Prostate gland (tissue), 2 donors: ENCODE measurements at regions not wholly inside any gene's neighbourhood (a gene's known extent, or its start where the extent isn't known, plus 50 kb on each side); places are given as distances from the start of the nearest gene placed in this dataset.

Experiments
- DNase-seq: peaks from one replicate; pipeline ENCODE4 v3.0.0-alpha.2; 2019; ENCODE audit warnings: low spot score
- H3K27ac ChIP-seq, 2 donors: fragments of 200-600 bp; sonication (generic); 2 replicates each; pipeline ENCODE4 v1.5.1; 2017 to 2019
- H3K27me3 ChIP-seq: fragments of 200-600 bp; sonication (generic); replicated peaks from 2 replicates; pipeline ENCODE4 v1.5.1; 2019; ENCODE audit not compliant: insufficient read depth
- H3K36me3 ChIP-seq, 2 donors: fragments of 200-600 bp; sonication (generic); 1 replicate in 1 of 2; 2 replicates in 1 of 2; pipeline versions ENCODE4 v1.5.1 to v1.8.1; 2017 to 2019
- H3K4me1 ChIP-seq: fragments of 200-600 bp; sonication (generic); replicated peaks from 2 replicates; pipeline ENCODE4 v1.5.1; 2019
- H3K4me3 ChIP-seq, 2 donors: fragments of 200-600 bp; sonication (generic); 2 replicates each; pipeline ENCODE4 v1.5.1; 2017 to 2019
- H3K9me3 ChIP-seq: fragments of 200-600 bp; sonication (generic); 2 replicates; pipeline ENCODE4 v1.5.1; 2017
- POLR2A ChIP-seq: fragments of 450-650 bp; IDR thresholded peaks from one replicate; pipeline ENCODE4 v1.6.1; 2016; ENCODE audit warnings: antibody characterized with exemption, mild to moderate bottlenecking
- POLR2AphosphoS5 ChIP-seq: sonication (generic); formaldehyde crosslinking; IDR thresholded peaks from one replicate; pipeline ENCODE4 v1.6.1; 2017; ENCODE audit warnings: antibody characterized with exemption
- WGBS: methylation state at CpG from one replicate; pipeline ENCODE4 v1.1.5; 2018; 5-methylcytosine and 5-hydroxymethylcytosine counted together
- intact Hi-C: fragments of 100-400 bp; cut with DNase I; formaldehyde crosslinking; loops from one replicate; pipeline ENCODE4 v1.14.2; 2022
- TF ChIP-seq, protein P1 (sequence below), 4 experiments: fragments of 200-600 bp in 2 of 4; fragments of 450-650 bp in 2 of 4; sonication (generic) in 2 of 4; IDR thresholded peaks; 1 replicate in 3 of 4; 2 replicates in 1 of 4; pipeline ENCODE4 v1.5.1; 2016 to 2019; ENCODE audit warnings: antibody characterized with exemption in 4 of 4, mild to moderate bottlenecking in 2 of 4, moderate library complexity in 2 of 4

DNA sequence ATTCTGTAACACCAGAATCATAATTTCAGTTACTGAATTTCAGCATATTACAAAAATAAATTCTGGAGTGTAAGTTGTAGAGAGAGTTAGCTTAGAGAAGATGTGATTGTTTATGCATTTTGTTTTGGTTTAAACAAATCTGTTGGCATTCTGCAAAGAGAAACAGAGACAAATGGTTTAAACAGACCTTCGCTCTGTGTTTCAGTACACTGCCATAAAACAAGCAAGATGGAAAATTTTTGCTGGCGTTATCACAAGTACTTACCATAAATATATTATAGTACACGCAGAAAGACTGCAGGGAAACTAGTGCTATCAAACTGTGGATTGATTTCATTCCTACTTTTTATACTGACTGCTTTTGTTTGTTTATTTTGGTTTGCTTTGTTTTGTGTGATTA is 850.3 kb upstream of the FOXG1 start:
- Histone ChIP-seq H3K36me3 (no peaks in the 10 kb centered on the region), H3K4me3 (no peak overlapping the region), H3K27me3 (no peaks in the 10 kb centered on the region), H3K27ac (no peak overlapping the region), H3K4me1 (no peaks in the 10 kb centered on the region), H3K9me3 (no peaks in the 10 kb centered on the region)
- no peak for DNase-seq
- intact Hi-C loops, result no loop called here
- TF ChIP-seq POLR2AphosphoS5 (no peak), POLR2A (no peak)
- TF ChIP-seq, protein P1, sequence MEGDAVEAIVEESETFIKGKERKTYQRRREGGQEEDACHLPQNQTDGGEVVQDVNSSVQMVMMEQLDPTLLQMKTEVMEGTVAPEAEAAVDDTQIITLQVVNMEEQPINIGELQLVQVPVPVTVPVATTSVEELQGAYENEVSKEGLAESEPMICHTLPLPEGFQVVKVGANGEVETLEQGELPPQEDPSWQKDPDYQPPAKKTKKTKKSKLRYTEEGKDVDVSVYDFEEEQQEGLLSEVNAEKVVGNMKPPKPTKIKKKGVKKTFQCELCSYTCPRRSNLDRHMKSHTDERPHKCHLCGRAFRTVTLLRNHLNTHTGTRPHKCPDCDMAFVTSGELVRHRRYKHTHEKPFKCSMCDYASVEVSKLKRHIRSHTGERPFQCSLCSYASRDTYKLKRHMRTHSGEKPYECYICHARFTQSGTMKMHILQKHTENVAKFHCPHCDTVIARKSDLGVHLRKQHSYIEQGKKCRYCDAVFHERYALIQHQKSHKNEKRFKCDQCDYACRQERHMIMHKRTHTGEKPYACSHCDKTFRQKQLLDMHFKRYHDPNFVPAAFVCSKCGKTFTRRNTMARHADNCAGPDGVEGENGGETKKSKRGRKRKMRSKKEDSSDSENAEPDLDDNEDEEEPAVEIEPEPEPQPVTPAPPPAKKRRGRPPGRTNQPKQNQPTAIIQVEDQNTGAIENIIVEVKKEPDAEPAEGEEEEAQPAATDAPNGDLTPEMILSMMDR (IDR thresholded peaks at IDR 0.05), result no peak
- 61% methylated on average over 3 of the region's 3 CpGs for WGBS

DNA sequence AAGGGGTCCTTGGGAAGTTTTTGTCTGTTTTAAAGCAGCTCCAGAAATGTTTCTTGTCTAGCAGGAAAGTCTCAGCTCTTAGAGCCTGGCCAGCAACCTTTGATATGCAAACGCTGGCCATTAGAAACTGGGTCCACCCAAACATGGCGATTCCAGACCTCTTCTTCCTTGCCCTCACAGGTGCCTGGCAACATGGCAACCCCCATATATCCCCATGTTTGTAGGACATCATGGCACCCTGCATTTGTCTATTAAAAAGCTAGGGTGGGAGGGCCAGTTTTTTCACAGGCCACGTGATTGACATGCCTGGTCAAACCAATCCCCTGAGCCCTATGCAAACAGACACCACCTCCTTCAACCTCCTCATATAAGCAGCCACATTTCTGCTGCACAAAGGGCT is 848.7 kb upstream of the FOXG1 start:
- TF ChIP-seq POLR2A (no peak), POLR2AphosphoS5 (no peak)
- TF ChIP-seq, protein P1 (IDR thresholded peaks at IDR 0.05), result no peak
- intact Hi-C loops, result no loop called here
- H3K36me3 ChIP-seq, result no peaks in the 10 kb centered on the region
- no peaks in the 10 kb centered on the region for H3K9me3 ChIP-seq
- no peak overlapping the region for H3K4me3 ChIP-seq
- H3K27ac ChIP-seq, result no peak overlapping the region
- no peaks in the 10 kb centered on the region for H3K4me1 ChIP-seq
- H3K27me3 ChIP-seq, result no peaks in the 10 kb centered on the region
- WGBS, result 82% methylated on average over 3 of the region's 3 CpGs
- no peak for DNase-seq

GRCh38 chr14:27927519-27927918 is 839.1 kb upstream of the FOXG1 start:
- DNase-seq, result no peak
- no peaks in the 10 kb centered on the region for H3K36me3 ChIP-seq
- H3K9me3 ChIP-seq, result no peaks in the 10 kb centered on the region
- intact Hi-C loops, result no loop called here
- TF ChIP-seq POLR2AphosphoS5 (no peak), POLR2A (no peak)
- TF ChIP-seq, protein P1 (IDR thresholded peaks at IDR 0.05), result no peak
- no peak overlapping the region for H3K4me3 ChIP-seq
- no peaks in the 10 kb centered on the region for H3K27me3 ChIP-seq
- H3K4me1 ChIP-seq, result no peaks in the 10 kb centered on the region
- H3K27ac ChIP-seq, result no peak overlapping the region

DNA sequence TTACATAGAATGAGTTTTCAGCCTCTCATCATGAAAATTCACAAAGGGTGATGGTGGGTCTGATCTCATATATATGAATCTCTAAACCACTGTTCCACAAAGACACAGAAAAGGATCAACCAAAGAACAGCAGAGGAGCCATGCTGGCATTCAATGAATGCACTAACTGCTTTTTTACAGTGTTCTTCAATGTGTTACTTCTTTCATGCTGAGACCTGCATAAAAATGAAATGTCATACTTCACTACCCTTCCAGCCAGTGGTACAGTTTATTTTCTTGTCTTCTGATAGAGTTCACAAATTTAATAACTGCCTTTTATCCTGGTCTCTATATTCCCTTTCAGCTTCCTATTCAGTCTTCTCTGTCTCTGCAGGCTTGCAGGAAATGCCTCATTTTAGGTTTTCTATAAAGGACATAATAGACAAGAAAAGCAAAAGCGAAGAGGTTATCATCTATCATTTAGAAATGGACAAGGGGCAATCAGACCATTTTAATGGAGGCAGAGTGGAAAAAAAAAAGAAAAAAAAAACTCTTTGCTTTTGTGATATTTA is 836.7 kb upstream of the FOXG1 start:
- no peak for DNase-seq
- TF ChIP-seq POLR2A (no peak), POLR2AphosphoS5 (no peak)
- TF ChIP-seq, protein P1 (IDR thresholded peaks at IDR 0.05), result no peak
- H3K9me3 ChIP-seq, result no peaks in the 10 kb centered on the region
- H3K27me3 ChIP-seq, result no peaks in the 10 kb centered on the region
- 78% methylated on average over 1 of the region's 1 CpG for WGBS
- H3K4me3 ChIP-seq, result no peak overlapping the region
- no peaks in the 10 kb centered on the region for H3K4me1 ChIP-seq
- no peak overlapping the region for H3K27ac ChIP-seq
- H3K36me3 ChIP-seq, result no peaks in the 10 kb centered on the region
- intact Hi-C loops, result no loop called here

DNA sequence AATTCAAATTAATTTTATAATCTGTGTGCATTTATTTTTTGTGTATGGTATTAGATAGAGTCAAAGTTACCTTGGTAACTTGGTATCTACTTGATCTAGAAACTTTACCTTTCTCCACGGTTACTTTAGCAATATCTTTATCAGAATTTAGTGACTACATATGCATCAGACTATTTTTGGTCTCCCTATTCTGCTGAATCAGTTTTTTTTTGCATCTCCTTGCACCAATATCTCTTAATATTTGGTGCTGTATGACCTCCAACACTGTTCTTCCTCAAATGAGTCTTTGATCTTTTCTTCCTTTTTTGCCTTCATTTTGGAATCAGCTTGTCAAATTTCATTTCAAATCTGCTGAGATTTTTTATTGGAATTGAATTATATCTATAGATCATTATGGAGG is 828.2 kb upstream of the FOXG1 start:
- intact Hi-C loops, result no loop called here
- Histone ChIP-seq H3K36me3 (no peaks in the 10 kb centered on the region), H3K4me1 (no peaks in the 10 kb centered on the region), H3K27ac (no peak overlapping the region), H3K9me3 (no peaks in the 10 kb centered on the region), H3K4me3 (no peak overlapping the region), H3K27me3 (no peaks in the 10 kb centered on the region)
- DNase-seq, result no peak
- WGBS, result 53% methylated on average over 1 of the region's 1 CpG
- TF ChIP-seq POLR2AphosphoS5, result no peak
- TF ChIP-seq, protein P1 (IDR thresholded peaks at IDR 0.05), result no peak
- TF ChIP-seq POLR2A, result no peak
